Spinal cord (tissue), 9 donors: ENCODE measurements at regions not wholly inside any gene's neighbourhood (a gene's known extent, or its start where the extent isn't known, plus 50 kb on each side); places are given as distances from the start of the nearest gene placed in this dataset.

Experiments used
- DNase-seq, 6 donors: peaks; one replicate each; pipeline versions ENCODE4 v3.0.0 to v3.0.0-alpha.2; 2013 to 2015; ENCODE audit warnings: low spot score in 6 of 6, low read depth in 4 of 6
- H3K27ac ChIP-seq: one replicate; pipeline ENCODE4 v1.5.1; 2013; ENCODE audit warnings: low read depth, low read length, control low read depth
- H3K27me3 ChIP-seq: one replicate; pipeline ENCODE4 v1.6.1; 2013; ENCODE audit warnings: low read length; ENCODE audit not compliant: control insufficient read depth, insufficient read depth
- H3K36me3 ChIP-seq: one replicate; pipeline ENCODE4 v1.6.1; 2013; ENCODE audit warnings: low read length; ENCODE audit not compliant: control insufficient read depth, insufficient read depth
- H3K4me1 ChIP-seq: one replicate; pipeline ENCODE4 v1.6.1; 2013; ENCODE audit warnings: low read length; ENCODE audit not compliant: control insufficient read depth, insufficient read depth
- H3K4me3 ChIP-seq: one replicate; pipeline ENCODE4 v1.5.1; 2013; ENCODE audit warnings: low read depth, low read length, control low read depth
- H3K9me3 ChIP-seq: one replicate; pipeline ENCODE4 v1.6.1; 2013; ENCODE audit warnings: low read length; ENCODE audit not compliant: control insufficient read depth, insufficient read depth
- WGBS: methylation state at CpG from one replicate; pipeline ENCODE4 v1.1.5; 2013; ENCODE audit warnings: missing lambda C conversion rate; ENCODE audit not compliant: insufficient coverage; 5-methylcytosine and 5-hydroxymethylcytosine counted together
- donor health status: healthy.

- Histone ChIP-seq H3K27ac (no peak overlapping the region), H3K4me3 (no peak overlapping the region), H3K4me1 (no peaks in the 10 kb centered on the region), H3K36me3 (no peaks in the 10 kb centered on the region), H3K27me3 (no peaks in the 10 kb centered on the region), H3K9me3 (no peaks in the 10 kb centered on the region)
- DNase-seq = no peak
- 67% methylated on average over 1 of the region's 2 CpGs for WGBS
Observed at GRCh38 chr2:18373664-18374063, 186.8 kb downstream of the RDH14 start.

GRCh38 chr2:18373081-18373480 is 187.4 kb downstream of the RDH14 start:
- H3K4me3 ChIP-seq = no peak overlapping the region
- DNase-seq = no peak
- H3K27me3 ChIP-seq = no peaks in the 10 kb centered on the region
- WGBS = no CpG with 5 or more reads among the region's 1 CpG
- H3K9me3 ChIP-seq = no peaks in the 10 kb centered on the region
- H3K27ac ChIP-seq = no peak overlapping the region
- no peaks in the 10 kb centered on the region for H3K4me1 ChIP-seq
- H3K36me3 ChIP-seq = no peaks in the 10 kb centered on the region

- Histone ChIP-seq H3K36me3 (no peaks in the 10 kb centered on the region), H3K4me3 (no peak overlapping the region), H3K27ac (no peak overlapping the region), H3K27me3 (no peaks in the 10 kb centered on the region), H3K9me3 (no peaks in the 10 kb centered on the region), H3K4me1 (no peaks in the 10 kb centered on the region)
- peak in 1 of 6 donors; percentile 39 for DNase-seq
Observed at GRCh38 chr2:18372641-18373040, 187.8 kb downstream of the RDH14 start.

GRCh38 chr2:18369760-18370159 is 190.7 kb downstream of the RDH14 start:
- no peak overlapping the region for H3K4me3 ChIP-seq
- H3K9me3 ChIP-seq = no peaks in the 10 kb centered on the region
- no peak overlapping the region for H3K27ac ChIP-seq
- no peaks in the 10 kb centered on the region for H3K36me3 ChIP-seq
- no peaks in the 10 kb centered on the region for H3K27me3 ChIP-seq
- no CpG with 5 or more reads among the region's 2 CpGs for WGBS
- no peak for DNase-seq
- no peaks in the 10 kb centered on the region for H3K4me1 ChIP-seq

- no peak overlapping the region for H3K4me3 ChIP-seq
- no peak for DNase-seq
- H3K9me3 ChIP-seq = no peaks in the 10 kb centered on the region
- WGBS = no CpG with 5 or more reads among the region's 2 CpGs
- no peaks in the 10 kb centered on the region for H3K4me1 ChIP-seq
- no peaks in the 10 kb centered on the region for H3K27me3 ChIP-seq
- no peak overlapping the region for H3K27ac ChIP-seq
- H3K36me3 ChIP-seq = no peaks in the 10 kb centered on the region
Observed at GRCh38 chr2:18368008-18368407, 192.4 kb downstream of the RDH14 start.

GRCh38 chr2:18365342-18365741 is 195.1 kb downstream of the RDH14 start:
- Histone ChIP-seq H3K4me3 (no peak overlapping the region), H3K9me3 (no peaks in the 10 kb centered on the region), H3K27me3 (no peaks in the 10 kb centered on the region), H3K27ac (no peak overlapping the region), H3K4me1 (no peaks in the 10 kb centered on the region), H3K36me3 (no peaks in the 10 kb centered on the region)
- DNase-seq = peak in 1 of 6 donors; percentile 67
- WGBS = 26% methylated on average over 2 of the region's 2 CpGs

GRCh38 chr2:18363348-18363747 is 197.1 kb downstream of the RDH14 start:
- no peaks in the 10 kb centered on the region for H3K9me3 ChIP-seq
- no peaks in the 10 kb centered on the region for H3K36me3 ChIP-seq
- 100% methylated on average over 2 of the region's 3 CpGs for WGBS
- H3K4me3 ChIP-seq = no peak overlapping the region
- H3K27ac ChIP-seq = no peak overlapping the region
- no peaks in the 10 kb centered on the region for H3K27me3 ChIP-seq
- no peak for DNase-seq
- H3K4me1 ChIP-seq = no peaks in the 10 kb centered on the region

- WGBS = no CpG with 5 or more reads among the region's 1 CpG
- Histone ChIP-seq H3K36me3 (no peaks in the 10 kb centered on the region), H3K4me3 (no peak overlapping the region), H3K4me1 (no peaks in the 10 kb centered on the region), H3K9me3 (no peaks in the 10 kb centered on the region), H3K27ac (no peak overlapping the region), H3K27me3 (no peaks in the 10 kb centered on the region)
- no peak for DNase-seq
Observed at GRCh38 chr2:18362696-18363095, 197.8 kb downstream of the RDH14 start.

GRCh38 chr2:18357537-18357936 is 202.9 kb downstream of the RDH14 start:
- DNase-seq = no peak
- Histone ChIP-seq H3K27me3 (no peaks in the 10 kb centered on the region), H3K4me3 (no peak overlapping the region), H3K36me3 (no peaks in the 10 kb centered on the region), H3K27ac (no peak overlapping the region), H3K4me1 (no peaks in the 10 kb centered on the region), H3K9me3 (no peaks in the 10 kb centered on the region)
- WGBS = no CpG with 5 or more reads among the region's 2 CpGs

GRCh38 chr2:18356676-18357075 is 203.8 kb downstream of the RDH14 start:
- DNase-seq = no peak
- Histone ChIP-seq H3K27me3 (no peaks in the 10 kb centered on the region), H3K36me3 (no peaks in the 10 kb centered on the region), H3K4me3 (no peak overlapping the region), H3K9me3 (no peaks in the 10 kb centered on the region), H3K4me1 (no peaks in the 10 kb centered on the region), H3K27ac (no peak overlapping the region)
- WGBS = 100% methylated on average over 1 of the region's 2 CpGs
